Ovary (tissue), 7 donors: ENCODE measurements at regions not wholly inside any gene's neighbourhood (a gene's known extent, or its start where the extent isn't known, plus 50 kb on each side); places are given as distances from the start of the nearest gene placed in this dataset.

ENCODE experiments used
- DNase-seq, 5 donors: peaks; one replicate each; pipeline ENCODE4 v3.0.0-alpha.2; 2019 to 2020
- H3K27ac ChIP-seq, 2 donors: fragments of 200-600 bp; one replicate each; pipeline versions ENCODE4 v1.5.1 to v1.8.0; 2019 to 2022
- H3K27me3 ChIP-seq: fragments of 200-600 bp; one replicate; pipeline ENCODE4 v1.8.0; 2022
- H3K36me3 ChIP-seq: fragments of 200-600 bp; sonication (generic); one replicate; pipeline ENCODE4 v1.5.1; 2019
- H3K4me1 ChIP-seq: one replicate; pipeline ENCODE4 v1.8.1; 2013; ENCODE audit warnings: mild to moderate bottlenecking, moderate library complexity; ENCODE audit not compliant: insufficient read depth
- H3K4me3 ChIP-seq: fragments of 200-600 bp; sonication (generic); one replicate; pipeline ENCODE4 v1.5.1; 2017
- H3K9me3 ChIP-seq, 2 donors: fragments of 200-600 bp in 1 of 2; sonication (generic) in 1 of 2; one replicate each; pipeline versions ENCODE4 v1.5.1 to v1.8.1; 2013 to 2019; ENCODE audit warnings: mild to moderate bottlenecking in 1 of 2, moderate library complexity in 1 of 2
- EP300 ChIP-seq: sonication (generic); formaldehyde crosslinking; IDR thresholded peaks from one replicate; pipeline ENCODE4 v1.6.1; 2017; ENCODE audit warnings: antibody characterized with exemption
- POLR2A ChIP-seq: fragments of 450-650 bp; IDR thresholded peaks from one replicate; pipeline ENCODE4 v1.6.1; 2017; ENCODE audit warnings: antibody characterized with exemption, mild to moderate bottlenecking, moderate library complexity
- WGBS, 3 donors: extraction: QIAGEN DNeasy Blood & Tissue Kit in 1 of 3; methylation state at CpG; one replicate each; pipeline versions ENCODE4 v1.1.5 to v1.1.7; 2013 to 2017; 5-methylcytosine and 5-hydroxymethylcytosine counted together
- intact Hi-C, 4 donors: fragments of 100-400 bp; cut with DNase I; formaldehyde crosslinking; loops; one replicate each; pipeline versions ENCODE4 v1.11.0 to v1.15.1; 2022 to 2023
- TF ChIP-seq, protein P1 (sequence below), 3 donors: fragments of 450-650 bp in 2 of 3; fragments of 200-600 bp in 1 of 3; IDR thresholded peaks; one replicate each; pipeline versions ENCODE4 v1.5.1 to v1.8.0; 2016 to 2022; ENCODE audit warnings: antibody characterized with exemption in 3 of 3, mild to moderate bottlenecking in 1 of 3
- donor health status: DM: no; HTN: no; CAD: no; lungs with moderate emphysema.
- donor health status: DM: no; HTN: no; CAD: no.
- donor health status: Bipolar disorder and iron deficiency.
- donor health status: DM: no; HTN: no; CAD: no.
- donor health status: DM: yes; HTN: yes; CAD: no.

DNA sequence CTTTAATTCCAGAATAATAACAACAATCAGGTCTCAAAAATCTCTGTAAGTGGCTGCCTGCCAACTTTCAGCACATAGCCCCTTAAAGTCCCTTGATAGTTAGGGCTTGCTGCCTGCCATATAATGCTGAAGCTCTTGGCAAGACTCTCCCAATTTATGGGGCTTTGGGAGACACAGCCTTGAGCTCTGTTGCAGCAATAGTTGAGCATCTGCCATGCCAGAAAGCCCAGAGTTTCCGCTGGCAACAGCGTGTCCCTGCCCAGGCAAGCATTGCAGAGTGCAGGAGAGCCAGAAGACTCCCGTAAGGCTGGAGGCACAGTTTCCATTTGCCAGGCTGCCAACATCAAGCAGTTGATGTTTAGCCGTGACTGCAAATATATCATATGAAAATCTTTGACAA lies 678.5 kb upstream of the NUDT12 start:
- DNase-seq = no peak
- peaks cover 2% of the 10 kb centered on the region for H3K27me3 ChIP-seq
- H3K9me3 ChIP-seq = no peaks in the 10 kb centered on the region
- no peak overlapping the region for H3K4me3 ChIP-seq
- WGBS, 3 donors = 87 to 92% (median 90%) methylated on average over 4 of the region's 4 CpGs
- intact Hi-C loops = no loop called here
- H3K36me3 ChIP-seq = no peaks in the 10 kb centered on the region
- no peaks in the 10 kb centered on the region for H3K4me1 ChIP-seq
- no peak for TF ChIP-seq EP300
- TF ChIP-seq, protein P1, sequence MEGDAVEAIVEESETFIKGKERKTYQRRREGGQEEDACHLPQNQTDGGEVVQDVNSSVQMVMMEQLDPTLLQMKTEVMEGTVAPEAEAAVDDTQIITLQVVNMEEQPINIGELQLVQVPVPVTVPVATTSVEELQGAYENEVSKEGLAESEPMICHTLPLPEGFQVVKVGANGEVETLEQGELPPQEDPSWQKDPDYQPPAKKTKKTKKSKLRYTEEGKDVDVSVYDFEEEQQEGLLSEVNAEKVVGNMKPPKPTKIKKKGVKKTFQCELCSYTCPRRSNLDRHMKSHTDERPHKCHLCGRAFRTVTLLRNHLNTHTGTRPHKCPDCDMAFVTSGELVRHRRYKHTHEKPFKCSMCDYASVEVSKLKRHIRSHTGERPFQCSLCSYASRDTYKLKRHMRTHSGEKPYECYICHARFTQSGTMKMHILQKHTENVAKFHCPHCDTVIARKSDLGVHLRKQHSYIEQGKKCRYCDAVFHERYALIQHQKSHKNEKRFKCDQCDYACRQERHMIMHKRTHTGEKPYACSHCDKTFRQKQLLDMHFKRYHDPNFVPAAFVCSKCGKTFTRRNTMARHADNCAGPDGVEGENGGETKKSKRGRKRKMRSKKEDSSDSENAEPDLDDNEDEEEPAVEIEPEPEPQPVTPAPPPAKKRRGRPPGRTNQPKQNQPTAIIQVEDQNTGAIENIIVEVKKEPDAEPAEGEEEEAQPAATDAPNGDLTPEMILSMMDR (IDR thresholded peaks at IDR 0.05) = no peak
- no peak for TF ChIP-seq POLR2A
- H3K27ac ChIP-seq = no peak overlapping the region

DNA sequence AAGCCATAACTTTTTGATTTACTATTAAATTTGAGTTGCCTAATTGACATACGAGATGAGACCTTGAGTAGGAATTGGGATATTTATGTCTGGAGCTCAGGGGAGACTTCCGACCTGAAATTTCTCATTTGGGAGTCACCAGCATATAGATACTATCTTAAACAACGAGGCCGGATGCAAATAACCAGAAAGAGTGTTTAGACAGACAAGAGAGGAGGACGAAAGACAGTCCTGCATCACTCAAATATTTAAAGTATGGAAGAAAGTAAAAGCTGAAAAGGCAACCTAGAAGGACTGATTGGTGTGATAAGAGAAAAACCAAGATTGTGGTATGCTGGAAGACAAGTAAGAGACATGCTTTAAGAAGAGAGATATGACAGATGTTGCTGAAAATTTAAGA lies 675.0 kb upstream of the NUDT12 start:
- DNase-seq = no peak
- 57 to 60% (median 58%) methylated on average over 5 of the region's 5 CpGs for WGBS, 3 donors
- Histone ChIP-seq H3K36me3 (no peaks in the 10 kb centered on the region), H3K4me1 (no peaks in the 10 kb centered on the region), H3K27ac (no peak overlapping the region), H3K9me3 (no peaks in the 10 kb centered on the region), H3K4me3 (no peak overlapping the region), H3K27me3 (peaks cover 2% of the 10 kb centered on the region)
- intact Hi-C loops = no loop called here
- no peak for TF ChIP-seq EP300
- TF ChIP-seq POLR2A = no peak
- TF ChIP-seq, protein P1 (IDR thresholded peaks at IDR 0.05) = no peak

GRCh38 chr5:104223885-104224773 lies 661.5 kb upstream of the NUDT12 start:
- Histone ChIP-seq H3K9me3 (no peaks in the 10 kb centered on the region), H3K27ac (no peak overlapping the region), H3K27me3 (no peaks in the 10 kb centered on the region), H3K36me3 (no peaks in the 10 kb centered on the region), H3K4me3 (no peak overlapping the region), H3K4me1 (no peaks in the 10 kb centered on the region)
- WGBS, 3 donors = 95 to 97% (median 97%) methylated on average over 20 of the region's 20 CpGs
- DNase-seq = no peak
- intact Hi-C loops = no loop called here
- TF ChIP-seq POLR2A (no peak), EP300 (no peak)
- TF ChIP-seq, protein P1 (IDR thresholded peaks at IDR 0.05) = no peak

GRCh38 chr5:104218200-104218599 lies 655.6 kb upstream of the NUDT12 start:
- WGBS, 3 donors = 36 to 57% (median 45%) methylated on average over 2 of the region's 2 CpGs
- Histone ChIP-seq H3K36me3 (no peaks in the 10 kb centered on the region), H3K4me1 (no peaks in the 10 kb centered on the region), H3K27ac (no peak overlapping the region), H3K27me3 (no peaks in the 10 kb centered on the region), H3K4me3 (no peak overlapping the region), H3K9me3 (no peaks in the 10 kb centered on the region)
- intact Hi-C loops = no loop called here
- TF ChIP-seq, protein P1 (IDR thresholded peaks at IDR 0.05) = no peak
- TF ChIP-seq POLR2A = no peak
- TF ChIP-seq EP300 = no peak
- DNase-seq = no peak
